IPS-18c (cell line): ENCODE measurements at regions not wholly inside any gene's neighbourhood (a gene's known extent, or its start where the extent isn't known, plus 50 kb on each side); places are given as distances from the start of the nearest gene placed in this dataset.
"Not testable (repeated sequence)": the region's sequence is repeated elsewhere in the genome, so short reads cannot be mapped to it uniquely, and the experiment has no call there.

Source experiments
- H3K4me3 ChIP-seq: 2 replicates; pipeline ENCODE4 v1.7.0; 2013; ENCODE audit warnings: low read depth, mild to moderate bottlenecking, low read length, moderate library complexity; ENCODE audit not compliant: insufficient read depth
- H3K9me3 ChIP-seq: one replicate; pipeline ENCODE4 v1.6.1; 2013; ENCODE audit warnings: mild to moderate bottlenecking, low read length, moderate library complexity; ENCODE audit not compliant: control insufficient read depth, insufficient read depth

DNA sequence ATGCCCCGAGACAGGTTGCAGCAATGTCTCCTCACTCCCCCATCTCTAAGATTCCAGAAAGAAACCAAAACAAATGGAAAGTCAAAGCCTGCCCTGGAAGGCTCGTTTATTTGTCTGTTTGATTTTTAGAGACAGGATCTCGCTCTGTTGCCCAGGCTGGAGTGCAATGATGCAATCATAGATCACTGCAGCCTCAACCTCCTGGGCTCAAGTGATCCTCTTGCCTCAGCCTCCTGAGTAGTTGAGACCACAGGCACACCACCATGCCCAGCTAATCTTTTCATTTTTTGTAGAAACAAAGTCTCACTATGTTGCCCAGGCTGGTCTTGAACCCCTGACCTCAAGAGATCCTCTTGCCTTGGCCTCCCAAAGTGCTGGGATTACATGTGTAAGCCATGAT lies 78.8 kb upstream of the IFNAR2 start:
- not testable (repeated sequence) for H3K4me3 ChIP-seq, H3K9me3 ChIP-seq

DNA sequence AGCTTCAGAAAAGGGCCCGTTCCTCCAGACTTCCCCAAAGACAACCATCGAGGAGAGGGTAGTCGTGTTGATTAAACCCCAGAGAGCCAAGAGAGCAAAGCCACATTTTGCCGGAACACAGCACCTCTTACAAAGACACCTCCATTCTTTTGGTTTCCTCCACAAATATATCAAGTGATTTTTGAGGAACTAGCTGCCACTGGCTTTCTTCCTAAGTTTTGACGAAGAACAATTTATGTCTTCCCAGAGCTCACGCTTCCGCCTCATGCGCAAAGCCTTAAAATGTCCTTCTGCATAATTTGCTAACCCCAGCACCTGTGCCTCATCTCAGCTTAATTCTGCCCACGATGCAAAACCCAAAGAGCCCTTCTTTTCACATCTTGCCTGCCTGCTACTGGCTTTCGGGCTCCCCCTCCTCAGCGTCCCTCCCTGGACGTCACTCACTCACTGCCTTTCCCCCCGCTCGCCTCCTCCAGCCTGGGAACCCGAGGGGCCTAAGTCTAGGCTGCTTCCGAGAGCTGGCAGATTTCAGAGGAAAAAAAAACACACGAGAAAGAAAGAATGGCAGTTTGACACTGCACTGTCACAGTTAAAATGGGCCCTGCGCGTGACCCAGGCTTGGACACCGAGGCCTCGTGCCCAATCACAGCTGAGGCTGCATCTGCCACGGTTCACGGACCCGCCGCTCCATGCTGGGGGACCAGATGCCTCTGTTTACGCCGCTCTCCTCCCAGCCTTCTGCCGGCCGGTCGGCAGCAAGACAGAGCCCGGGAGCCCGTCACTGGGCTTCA lies 77.6 kb upstream of the IFNAR2 start:
- peaks cover 2% of the 10 kb centered on the region for H3K9me3 ChIP-seq
- H3K4me3 ChIP-seq: no peak overlapping the region

DNA sequence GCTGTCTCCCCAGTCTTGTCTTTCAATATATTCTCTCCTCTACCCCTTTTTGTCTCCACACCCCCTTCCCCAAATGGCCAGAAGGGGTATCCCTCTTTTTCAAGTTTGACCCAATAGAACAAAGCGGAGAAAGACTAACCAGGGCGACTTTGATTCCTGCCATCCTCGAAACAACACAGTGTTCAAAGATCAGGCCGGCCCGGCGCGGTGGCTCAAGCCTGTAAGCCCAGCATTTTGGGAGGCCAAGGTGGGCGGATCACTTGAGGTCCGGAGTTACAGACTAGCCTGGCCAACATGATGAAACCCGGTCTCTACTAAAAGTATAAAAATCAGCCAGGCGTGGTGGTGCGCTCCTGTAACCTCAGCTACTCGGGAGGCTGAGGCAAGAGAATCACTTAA lies 77.0 kb upstream of the IFNAR2 start:
- H3K9me3 ChIP-seq: peaks cover 2% of the 10 kb centered on the region
- no peak overlapping the region for H3K4me3 ChIP-seq

DNA sequence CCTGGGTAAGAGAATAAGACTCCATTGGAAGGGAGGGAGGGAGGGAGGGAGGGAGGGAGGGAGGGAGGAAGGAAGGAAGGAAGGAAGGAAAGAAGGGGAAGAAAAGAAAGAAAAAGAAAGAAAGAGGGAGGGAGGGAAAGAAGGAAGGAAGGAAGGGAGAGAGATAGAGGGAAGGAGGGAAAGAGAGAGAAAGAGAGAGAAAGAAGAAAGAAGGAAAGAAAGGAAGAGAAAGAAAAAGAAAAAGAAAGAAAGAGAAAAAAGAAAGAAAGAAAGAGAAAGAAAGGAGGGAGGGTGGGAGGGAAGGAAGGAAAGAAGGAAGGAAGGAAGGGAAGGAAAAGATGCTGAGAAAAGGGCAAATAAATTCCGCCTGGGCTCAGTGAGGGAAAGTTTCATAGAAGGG lies 74.7 kb upstream of the IFNAR2 start:
- Histone ChIP-seq H3K9me3 (peaks cover 2% of the 10 kb centered on the region), H3K4me3 (no peak overlapping the region)

DNA sequence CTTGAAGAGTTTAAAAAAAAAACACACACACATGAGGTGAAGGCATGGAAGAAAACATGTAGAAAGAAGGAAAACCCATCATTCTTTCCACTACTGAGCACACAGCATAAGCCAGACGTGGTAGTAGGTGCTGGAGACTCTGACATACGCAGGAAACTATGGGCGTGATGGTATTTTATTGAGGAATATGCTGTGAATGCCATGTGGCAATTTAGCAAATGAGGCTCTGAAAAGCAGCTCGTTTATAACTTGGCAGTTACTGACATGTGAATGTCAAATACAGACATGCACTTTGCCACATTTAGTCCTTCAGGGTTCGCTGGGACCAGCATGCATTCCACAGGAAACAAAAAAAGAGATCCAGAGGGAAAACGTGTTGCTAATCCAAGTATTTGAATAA lies 74.3 kb upstream of the IFNAR2 start:
- peaks cover 2% of the 10 kb centered on the region for H3K9me3 ChIP-seq
- no peak overlapping the region for H3K4me3 ChIP-seq

DNA sequence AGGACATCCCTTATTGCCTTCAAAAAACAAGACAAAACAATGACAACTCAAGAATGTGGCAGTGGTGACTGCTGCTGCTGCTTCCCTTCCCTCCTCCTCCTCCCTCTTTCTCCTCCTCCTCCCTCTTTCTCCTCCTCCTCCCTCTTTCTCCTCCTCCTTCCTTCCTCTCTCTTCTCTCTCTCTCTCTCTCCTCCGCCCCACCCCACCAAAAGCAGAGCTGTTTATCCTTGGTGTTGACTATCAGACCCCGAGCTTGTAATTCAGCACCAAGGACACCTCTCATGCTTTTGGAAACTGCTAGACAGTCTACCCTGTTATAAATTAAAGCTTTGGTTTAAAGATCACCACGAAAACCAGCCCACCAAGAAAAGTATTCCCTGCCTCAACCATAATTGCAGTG lies 72.4 kb upstream of the IFNAR2 start:
- Histone ChIP-seq H3K9me3 (no peaks in the 10 kb centered on the region), H3K4me3 (no peak overlapping the region)

DNA sequence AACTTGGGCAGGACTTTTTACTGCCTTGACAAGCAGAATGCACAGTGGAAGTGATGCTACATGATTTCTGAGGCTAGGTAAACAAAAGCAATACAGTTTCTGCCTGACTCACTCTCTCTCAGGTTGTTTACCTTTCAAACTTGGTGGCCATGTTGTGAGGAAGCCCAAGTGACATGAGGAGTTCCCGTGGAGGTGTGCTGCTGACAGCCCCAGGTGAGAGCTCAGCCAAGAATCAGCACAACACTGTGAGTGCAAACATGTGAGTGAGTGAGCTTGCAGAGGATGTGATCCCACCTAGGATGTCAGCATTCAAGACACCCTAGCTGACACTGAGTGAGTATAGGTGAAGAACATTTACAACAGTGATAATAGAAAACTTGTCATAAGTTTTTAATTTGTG lies 71.1 kb upstream of the IFNAR2 start:
- Histone ChIP-seq H3K9me3 (no peaks in the 10 kb centered on the region), H3K4me3 (no peak overlapping the region)

DNA sequence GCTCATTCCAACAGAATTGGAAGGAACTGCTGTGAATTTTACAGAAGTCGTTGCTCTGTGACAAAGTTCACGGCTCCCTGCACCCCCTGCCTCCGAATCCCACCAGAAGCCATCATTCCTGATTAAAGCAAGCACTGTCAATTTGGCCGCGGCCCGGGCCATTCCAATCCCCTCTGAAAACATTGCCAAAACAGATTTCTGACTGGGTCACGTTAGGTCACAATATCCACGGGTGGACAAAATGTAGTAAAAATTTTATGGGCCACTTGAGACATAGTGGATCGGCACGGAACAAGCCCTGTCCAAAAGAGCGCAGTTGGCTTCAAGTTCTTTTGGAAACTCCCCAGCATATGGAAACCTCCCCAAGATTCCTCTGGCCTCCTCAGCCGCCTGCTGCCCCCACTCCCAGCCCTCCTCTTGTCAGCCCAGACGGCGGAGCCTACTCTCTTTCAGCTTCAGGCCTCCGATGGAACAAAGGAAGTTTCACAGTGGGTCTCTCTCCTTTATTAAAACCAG lies 67.2 kb upstream of the IFNAR2 start:
- no peak overlapping the region for H3K4me3 ChIP-seq
- H3K9me3 ChIP-seq: no peaks in the 10 kb centered on the region

DNA sequence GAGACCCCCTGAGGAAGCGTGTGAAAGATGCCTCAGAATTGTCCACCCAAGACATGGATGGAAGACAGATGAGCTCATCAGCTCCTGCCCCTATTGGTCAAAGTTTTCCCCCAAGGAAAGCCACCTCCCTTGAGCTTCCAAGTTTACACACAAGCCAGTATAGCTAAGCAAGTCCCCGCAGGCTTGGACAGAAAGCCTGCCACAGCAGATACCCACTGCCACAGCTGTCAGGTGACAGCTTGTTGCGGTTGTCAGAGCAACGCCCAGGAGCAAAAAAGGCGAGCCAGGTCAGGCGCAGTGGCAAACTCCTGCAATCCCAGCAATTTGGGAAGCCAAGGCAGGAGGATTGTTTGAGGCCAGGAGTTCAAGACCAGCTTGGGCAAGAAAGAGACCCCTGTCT lies 60.9 kb upstream of the IFNAR2 start:
- Histone ChIP-seq H3K9me3 (no peaks in the 10 kb centered on the region), H3K4me3 (no peak overlapping the region)

DNA sequence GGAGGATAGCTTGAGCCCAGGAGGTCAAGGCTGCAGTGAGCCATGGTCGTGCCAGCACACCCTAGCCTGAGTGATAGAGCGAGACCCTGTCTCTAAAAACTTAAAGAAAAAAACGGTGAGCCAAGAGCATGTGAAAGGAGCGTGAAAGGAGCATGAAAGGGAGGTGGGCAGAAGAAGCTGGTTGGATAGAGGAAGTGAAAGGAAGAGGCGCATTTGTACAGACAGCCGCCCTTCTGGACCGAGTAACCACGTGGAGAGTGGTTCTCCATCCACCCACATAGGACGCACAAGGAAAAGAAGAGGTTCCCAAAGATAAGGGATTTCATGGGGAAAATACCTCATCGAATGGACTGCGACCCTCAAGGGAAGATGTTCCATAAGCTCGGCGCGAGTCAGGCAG lies 60.4 kb upstream of the IFNAR2 start:
- no peak overlapping the region for H3K4me3 ChIP-seq
- no peaks in the 10 kb centered on the region for H3K9me3 ChIP-seq

DNA sequence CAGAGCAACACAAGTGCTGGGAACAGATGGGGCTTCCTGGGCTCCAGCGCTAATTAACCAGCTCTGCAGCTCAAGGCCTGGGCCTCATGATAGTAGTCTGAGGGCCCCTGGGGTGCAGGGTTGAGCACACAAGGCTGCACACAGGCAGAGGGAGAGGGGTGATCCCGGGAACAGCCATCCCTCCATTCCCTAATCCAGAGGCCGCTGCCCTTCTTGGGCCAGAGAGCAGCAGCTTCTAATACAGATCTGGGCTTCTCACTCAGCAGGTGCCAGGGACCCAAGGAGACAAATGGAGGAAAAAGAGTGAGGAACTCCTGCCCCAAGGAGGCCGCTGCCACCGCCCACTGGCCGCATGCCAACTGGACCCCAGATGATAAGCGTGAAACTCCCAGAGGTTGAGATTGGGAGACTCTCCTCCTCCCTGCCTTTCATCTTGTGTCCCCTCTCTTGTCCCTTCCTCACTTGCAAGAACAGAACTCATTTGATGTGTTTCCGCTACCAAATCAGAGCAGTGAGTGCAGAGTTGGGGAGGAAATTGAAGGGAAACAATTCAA lies 58.0 kb upstream of the IFNAR2 start:
- Histone ChIP-seq H3K4me3 (no peak overlapping the region), H3K9me3 (no peaks in the 10 kb centered on the region)

DNA sequence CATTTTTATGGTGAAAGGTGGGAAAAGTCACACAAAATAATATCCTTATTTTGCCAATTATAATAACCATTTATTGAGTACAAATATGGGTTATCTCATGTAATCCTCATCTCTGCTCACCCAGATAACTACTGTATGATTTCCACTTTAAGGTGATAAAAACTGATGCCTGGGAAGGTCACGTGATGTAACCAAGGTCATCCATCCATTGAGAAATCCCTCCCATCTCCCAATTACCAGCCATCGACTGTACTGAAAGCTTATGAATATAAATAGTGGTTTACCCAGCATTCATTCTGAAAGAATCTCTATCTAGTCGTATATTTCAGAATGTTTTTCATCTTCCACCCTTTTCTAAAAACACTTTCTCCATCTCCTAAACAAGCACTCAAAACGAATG lies 55.0 kb upstream of the IFNAR2 start:
- H3K4me3 ChIP-seq: no peak overlapping the region
- no peaks in the 10 kb centered on the region for H3K9me3 ChIP-seq
